DND-41 (cell line): ENCODE measurements at regions not wholly inside any gene's neighbourhood (a gene's known extent, or its start where the extent isn't known, plus 50 kb on each side); places are given as distances from the start of the nearest gene placed in this dataset.

Experiments used
- EZH2 ChIP-seq: IDR thresholded peaks from 3 replicates; pipeline ENCODE4 v1.6.1; 2012; ENCODE audit warnings: borderline replicate concordance, low read depth, mild to moderate bottlenecking, moderate library complexity, low read length, inconsistent platforms; ENCODE audit not compliant: severe bottlenecking
- TF ChIP-seq, protein P1 (sequence below): IDR thresholded peaks from 2 replicates; pipeline ENCODE4 v1.5.1; 2012; ENCODE audit warnings: borderline replicate concordance, low read length, moderate library complexity, mild to moderate bottlenecking; ENCODE audit not compliant: poor library complexity, severe bottlenecking; ENCODE audit errors: extremely low read depth

DNA sequence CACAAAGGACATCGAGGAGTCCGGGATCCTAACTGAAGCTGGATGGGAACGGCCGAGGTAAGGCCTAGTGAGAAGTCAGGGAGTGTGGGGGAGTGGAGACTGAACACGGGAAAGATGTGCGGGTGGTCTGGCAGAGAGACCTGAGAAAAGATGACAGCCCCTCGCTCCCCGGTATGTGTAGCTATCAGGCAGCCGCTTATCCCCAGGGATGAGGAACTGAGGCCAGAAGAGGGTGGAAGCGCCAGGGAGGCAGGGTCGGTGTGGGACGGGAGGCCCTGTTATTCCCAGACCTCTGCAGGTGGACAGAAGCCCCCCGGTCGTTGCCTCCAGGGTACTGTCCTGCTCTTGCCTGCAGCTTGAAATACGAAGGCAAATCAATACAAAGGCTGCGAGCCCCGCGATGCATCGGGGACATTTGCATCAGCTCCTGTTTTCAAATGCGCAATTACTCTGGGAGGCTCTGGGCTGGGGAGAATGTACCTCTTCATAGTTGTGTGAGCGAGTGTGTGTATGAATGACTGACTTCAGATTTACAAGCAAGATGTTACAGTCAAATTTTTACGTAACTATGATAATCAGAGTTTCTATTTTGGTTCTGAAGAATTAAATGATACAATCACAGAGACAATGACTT lies 221.3 kb downstream of the QKI start:
- TF ChIP-seq, protein P1, sequence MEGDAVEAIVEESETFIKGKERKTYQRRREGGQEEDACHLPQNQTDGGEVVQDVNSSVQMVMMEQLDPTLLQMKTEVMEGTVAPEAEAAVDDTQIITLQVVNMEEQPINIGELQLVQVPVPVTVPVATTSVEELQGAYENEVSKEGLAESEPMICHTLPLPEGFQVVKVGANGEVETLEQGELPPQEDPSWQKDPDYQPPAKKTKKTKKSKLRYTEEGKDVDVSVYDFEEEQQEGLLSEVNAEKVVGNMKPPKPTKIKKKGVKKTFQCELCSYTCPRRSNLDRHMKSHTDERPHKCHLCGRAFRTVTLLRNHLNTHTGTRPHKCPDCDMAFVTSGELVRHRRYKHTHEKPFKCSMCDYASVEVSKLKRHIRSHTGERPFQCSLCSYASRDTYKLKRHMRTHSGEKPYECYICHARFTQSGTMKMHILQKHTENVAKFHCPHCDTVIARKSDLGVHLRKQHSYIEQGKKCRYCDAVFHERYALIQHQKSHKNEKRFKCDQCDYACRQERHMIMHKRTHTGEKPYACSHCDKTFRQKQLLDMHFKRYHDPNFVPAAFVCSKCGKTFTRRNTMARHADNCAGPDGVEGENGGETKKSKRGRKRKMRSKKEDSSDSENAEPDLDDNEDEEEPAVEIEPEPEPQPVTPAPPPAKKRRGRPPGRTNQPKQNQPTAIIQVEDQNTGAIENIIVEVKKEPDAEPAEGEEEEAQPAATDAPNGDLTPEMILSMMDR: no peak
- no peak for TF ChIP-seq EZH2
